ENCODE measurements at regions not wholly inside any gene's neighbourhood (a gene's known extent, or its start where the extent isn't known, plus 50 kb on each side); places are given as distances from the start of the nearest gene placed in this dataset.

DNA sequence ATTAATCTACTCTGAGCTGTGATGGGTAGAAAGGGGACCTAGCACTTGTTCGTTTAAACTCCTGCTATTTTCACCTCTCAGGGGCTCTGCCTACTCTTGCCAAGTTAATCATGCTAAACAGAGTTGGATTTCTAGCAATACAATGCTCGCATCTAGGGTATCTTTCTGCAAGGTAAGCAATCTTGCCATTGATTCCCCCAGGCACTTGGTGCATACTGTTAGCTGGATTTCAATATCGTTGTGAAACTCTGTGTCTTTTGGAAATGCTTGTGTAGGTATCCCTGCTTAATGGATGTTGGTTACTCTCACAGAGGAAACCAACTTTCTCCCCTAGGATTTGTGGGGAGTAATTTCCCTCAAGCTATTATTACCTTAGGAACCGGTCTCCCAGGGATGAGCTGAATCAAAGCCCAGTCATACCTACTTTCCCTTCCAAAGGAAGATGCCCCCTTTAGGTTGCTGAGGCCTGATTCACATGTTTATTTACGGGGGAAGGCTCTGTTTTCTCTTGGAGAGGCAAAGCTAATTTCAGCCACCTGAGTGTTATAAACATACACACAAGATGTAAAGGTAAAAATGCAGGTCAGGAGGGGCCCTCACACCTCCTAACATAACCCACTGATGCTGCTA is 366.8 kb downstream of the FBXW7 start:
- TF ChIP-seq, protein P1, sequence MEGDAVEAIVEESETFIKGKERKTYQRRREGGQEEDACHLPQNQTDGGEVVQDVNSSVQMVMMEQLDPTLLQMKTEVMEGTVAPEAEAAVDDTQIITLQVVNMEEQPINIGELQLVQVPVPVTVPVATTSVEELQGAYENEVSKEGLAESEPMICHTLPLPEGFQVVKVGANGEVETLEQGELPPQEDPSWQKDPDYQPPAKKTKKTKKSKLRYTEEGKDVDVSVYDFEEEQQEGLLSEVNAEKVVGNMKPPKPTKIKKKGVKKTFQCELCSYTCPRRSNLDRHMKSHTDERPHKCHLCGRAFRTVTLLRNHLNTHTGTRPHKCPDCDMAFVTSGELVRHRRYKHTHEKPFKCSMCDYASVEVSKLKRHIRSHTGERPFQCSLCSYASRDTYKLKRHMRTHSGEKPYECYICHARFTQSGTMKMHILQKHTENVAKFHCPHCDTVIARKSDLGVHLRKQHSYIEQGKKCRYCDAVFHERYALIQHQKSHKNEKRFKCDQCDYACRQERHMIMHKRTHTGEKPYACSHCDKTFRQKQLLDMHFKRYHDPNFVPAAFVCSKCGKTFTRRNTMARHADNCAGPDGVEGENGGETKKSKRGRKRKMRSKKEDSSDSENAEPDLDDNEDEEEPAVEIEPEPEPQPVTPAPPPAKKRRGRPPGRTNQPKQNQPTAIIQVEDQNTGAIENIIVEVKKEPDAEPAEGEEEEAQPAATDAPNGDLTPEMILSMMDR (IDR thresholded peaks at IDR 0.05): no peak
- no peak for TF ChIP-seq POLR2A (IDR thresholded peaks at IDR 0.05)
- no peaks in the 10 kb centered on the region for H3K36me3 ChIP-seq
- no peak overlapping the region for H3K4me3 ChIP-seq
- WGBS, 2 donors: 61 to 74% methylated on average over 5 of the region's 5 CpGs
- peaks cover 0 to 4% (median 0%) of the 10 kb centered on the region in 4 donors for H3K27me3 ChIP-seq
- no peaks in the 10 kb centered on the region for H3K4me1 ChIP-seq
- no peaks in the 10 kb centered on the region for H3K9me3 ChIP-seq
- H3K27ac ChIP-seq: no peak overlapping the region
- no peak for DNase-seq
- intact Hi-C loops (cut with DNase I): no loop called here

DNA sequence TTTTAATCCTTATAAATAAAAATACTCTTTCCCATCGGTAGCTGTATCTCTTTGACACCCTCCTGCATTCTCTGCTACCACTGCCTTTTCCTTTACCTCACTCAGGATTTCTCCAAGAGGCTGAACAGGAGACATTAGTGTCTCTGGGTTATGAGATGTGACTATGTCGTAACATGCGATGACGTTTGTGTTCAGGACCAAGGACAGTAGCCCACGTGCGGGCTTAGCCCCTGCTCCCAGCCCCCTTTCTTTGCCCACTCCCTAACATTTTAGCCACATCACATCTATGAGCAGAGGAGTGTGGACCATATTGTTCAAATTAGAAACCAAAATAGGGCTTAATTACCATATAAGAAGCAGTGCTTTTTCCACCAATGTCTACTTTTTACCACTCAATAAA is 369.3 kb downstream of the FBXW7 start:
- Histone ChIP-seq H3K36me3 (no peaks in the 10 kb centered on the region), H3K27ac (no peak overlapping the region), H3K9me3 (no peaks in the 10 kb centered on the region), H3K4me1 (peaks cover 0 to 9% (median 3%) of the 10 kb centered on the region in 3 donors), H3K27me3 (peaks cover 0 to 4% (median 0%) of the 10 kb centered on the region in 4 donors), H3K4me3 (no peak overlapping the region)
- DNase-seq: no peak
- intact Hi-C loops (cut with DNase I): no loop called here
- TF ChIP-seq POLR2A (IDR thresholded peaks at IDR 0.05): no peak
- TF ChIP-seq, protein P1 (IDR thresholded peaks at IDR 0.05): no peak
- WGBS, 2 donors: 54 to 57% methylated on average over 6 of the region's 6 CpGs

DNA sequence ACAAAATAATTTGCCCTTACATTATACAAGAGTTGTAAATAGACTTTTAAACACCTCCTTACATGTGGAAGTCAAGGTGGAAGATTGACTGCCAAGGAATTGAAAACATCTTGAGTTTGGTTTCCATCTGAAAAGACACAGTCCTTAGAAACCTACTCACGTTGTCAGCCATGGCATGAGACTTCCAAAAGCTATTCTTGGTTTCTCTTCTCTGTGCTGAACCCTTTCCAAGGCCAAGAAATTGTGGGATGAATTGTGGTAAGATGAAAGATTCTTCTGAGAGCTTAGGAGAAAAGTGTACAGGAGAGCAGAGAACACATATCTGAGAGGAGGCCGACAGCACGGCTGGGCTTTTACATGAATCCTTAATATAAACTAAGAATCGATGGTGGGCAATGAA is 370.0 kb downstream of the FBXW7 start:
- no peak for TF ChIP-seq POLR2A (IDR thresholded peaks at IDR 0.05)
- TF ChIP-seq, protein P1 (IDR thresholded peaks at IDR 0.05): no peak
- Histone ChIP-seq H3K9me3 (no peaks in the 10 kb centered on the region), H3K4me1 (peaks cover 0 to 10% (median 3%) of the 10 kb centered on the region in 3 donors), H3K27ac (no peak overlapping the region), H3K27me3 (peaks cover 0 to 4% (median 0%) of the 10 kb centered on the region in 4 donors), H3K36me3 (no peaks in the 10 kb centered on the region), H3K4me3 (no peak overlapping the region)
- intact Hi-C loops (cut with DNase I): no loop called here
- WGBS, 2 donors: 80 to 90% methylated on average over 4 of the region's 4 CpGs
- DNase-seq: no peak

DNA sequence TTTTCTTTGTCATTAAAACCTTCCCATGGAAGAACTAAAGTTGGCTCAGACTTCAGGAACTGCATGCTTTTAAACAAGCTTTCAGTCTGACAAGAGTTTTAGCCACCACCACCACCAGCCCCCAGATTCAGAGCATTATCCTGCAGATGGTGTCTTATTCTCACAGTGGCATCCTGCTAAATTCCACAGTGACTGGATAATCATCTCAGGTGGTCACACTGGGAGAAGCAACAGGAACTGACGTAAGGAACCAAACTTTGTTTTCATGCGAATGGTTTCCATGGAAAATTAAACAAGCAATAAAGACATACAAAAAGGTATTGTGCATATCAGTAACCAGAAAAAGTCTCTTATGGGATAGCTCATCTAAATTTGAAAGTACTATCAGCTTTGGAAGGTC is 370.7 kb downstream of the FBXW7 start:
- no peaks in the 10 kb centered on the region for H3K36me3 ChIP-seq
- H3K4me3 ChIP-seq: no peak overlapping the region
- no peak overlapping the region for H3K27ac ChIP-seq
- intact Hi-C loops (cut with DNase I): no loop called here
- H3K27me3 ChIP-seq: peaks cover 0 to 4% (median 0%) of the 10 kb centered on the region in 4 donors
- H3K9me3 ChIP-seq: no peaks in the 10 kb centered on the region
- 34 to 40% methylated on average over 2 of the region's 2 CpGs for WGBS, 2 donors
- H3K4me1 ChIP-seq: peaks cover 0 to 15% (median 3%) of the 10 kb centered on the region in 3 donors
- no peak for DNase-seq
- no peak for TF ChIP-seq POLR2A (IDR thresholded peaks at IDR 0.05)
- TF ChIP-seq, protein P1 (IDR thresholded peaks at IDR 0.05): no peak

DNA sequence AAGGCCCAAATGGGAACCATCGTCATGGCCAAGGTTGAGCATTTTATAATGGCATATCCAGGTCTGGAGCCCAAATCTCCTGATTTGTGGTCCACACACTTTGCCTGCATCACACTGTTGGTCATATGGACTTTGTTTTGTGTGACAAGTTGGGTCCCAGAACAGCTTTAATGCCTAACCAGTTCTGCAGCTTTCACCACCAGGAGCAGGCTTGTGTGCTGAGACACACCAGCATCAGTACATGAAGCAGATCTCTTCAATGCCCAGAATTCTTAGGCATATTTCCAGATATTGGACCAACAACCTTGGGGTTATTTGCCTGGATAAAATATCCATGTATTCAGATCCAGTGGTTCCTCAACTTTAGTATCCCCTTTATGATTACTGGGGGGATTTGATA is 371.3 kb downstream of the FBXW7 start:
- H3K27me3 ChIP-seq: peaks cover 0 to 1% (median 0%) of the 10 kb centered on the region in 4 donors
- TF ChIP-seq, protein P1 (IDR thresholded peaks at IDR 0.05): peak in 1 of 6 experiments; percentile 13
- no peak for TF ChIP-seq POLR2A (IDR thresholded peaks at IDR 0.05)
- intact Hi-C loops (cut with DNase I): no loop called here
- H3K36me3 ChIP-seq: no peaks in the 10 kb centered on the region
- WGBS, 2 donors: 89 to 95% methylated on average over 1 of the region's 1 CpG
- no peak overlapping the region for H3K27ac ChIP-seq
- peaks cover 0 to 18% (median 3%) of the 10 kb centered on the region in 3 donors for H3K4me1 ChIP-seq
- DNase-seq: no peak
- H3K9me3 ChIP-seq: no peaks in the 10 kb centered on the region
- no peak overlapping the region for H3K4me3 ChIP-seq

Measured in esophagus squamous epithelium (tissue), 5 donors.